ENCODE measurements at regions not wholly inside any gene's neighbourhood (a gene's known extent, or its start where the extent isn't known, plus 50 kb on each side); places are given as distances from the start of the nearest gene placed in this dataset.

- Histone ChIP-seq H3K9ac (ENCODE audit: low read length in 2 of 2) (no peak overlapping the region), H3K4me1 (ENCODE audit: control insufficient read depth, insufficient read depth, low read length) (no peaks in the 10 kb centered on the region), H3K4me3 (ENCODE audit: low read length in 2 of 2) (no peak overlapping the region), H3K27me3 (ENCODE audit: control insufficient read depth in 1 of 2, insufficient read depth in 2 of 2, low read length in 2 of 2) (no peaks in the 10 kb centered on the region), H3K36me3 (ENCODE audit: control insufficient read depth in 2 of 2, insufficient read depth in 2 of 2, low read length in 2 of 2) (no peaks in the 10 kb centered on the region), H3K27ac (ENCODE audit: low read length) (no peak overlapping the region), H3K9me3 (ENCODE audit: control insufficient read depth in 2 of 2, low read length in 2 of 2) (no peaks in the 10 kb centered on the region)
Measured at GRCh38 chr16:58836427-58836826, 102.3 kb upstream of the GOT2 start.

- Histone ChIP-seq H3K36me3 (ENCODE audit: control insufficient read depth in 2 of 2, insufficient read depth in 2 of 2, low read length in 2 of 2) (no peaks in the 10 kb centered on the region), H3K4me1 (ENCODE audit: control insufficient read depth, insufficient read depth, low read length) (no peaks in the 10 kb centered on the region), H3K9ac (ENCODE audit: low read length in 2 of 2) (no peak overlapping the region), H3K27ac (ENCODE audit: low read length) (no peak overlapping the region), H3K9me3 (ENCODE audit: control insufficient read depth in 2 of 2, low read length in 2 of 2) (no peaks in the 10 kb centered on the region), H3K27me3 (ENCODE audit: control insufficient read depth in 1 of 2, insufficient read depth in 2 of 2, low read length in 2 of 2) (no peaks in the 10 kb centered on the region), H3K4me3 (ENCODE audit: low read length in 2 of 2) (no peak overlapping the region)
Measured at GRCh38 chr16:58832386-58832895, 98.3 kb upstream of the GOT2 start.

- Histone ChIP-seq H3K9me3 (ENCODE audit: control insufficient read depth in 2 of 2, low read length in 2 of 2) (no peaks in the 10 kb centered on the region), H3K36me3 (ENCODE audit: control insufficient read depth in 2 of 2, insufficient read depth in 2 of 2, low read length in 2 of 2) (no peaks in the 10 kb centered on the region), H3K27ac (ENCODE audit: low read length) (no peak overlapping the region), H3K4me3 (ENCODE audit: low read length in 2 of 2) (no peak overlapping the region), H3K27me3 (ENCODE audit: control insufficient read depth in 1 of 2, insufficient read depth in 2 of 2, low read length in 2 of 2) (no peaks in the 10 kb centered on the region), H3K4me1 (ENCODE audit: control insufficient read depth, insufficient read depth, low read length) (no peaks in the 10 kb centered on the region), H3K9ac (ENCODE audit: low read length in 2 of 2) (no peak overlapping the region)
Measured at GRCh38 chr16:58831386-58831785, 97.3 kb upstream of the GOT2 start.

GRCh38 chr16:58828901-58829545 is 94.9 kb upstream of the GOT2 start:
- no peaks in the 10 kb centered on the region for H3K27me3 ChIP-seq (ENCODE audit: control insufficient read depth in 1 of 2, insufficient read depth in 2 of 2, low read length in 2 of 2)
- no peak overlapping the region for H3K4me3 ChIP-seq (ENCODE audit: low read length in 2 of 2)
- H3K9me3 ChIP-seq (ENCODE audit: control insufficient read depth in 2 of 2, low read length in 2 of 2) = no peaks in the 10 kb centered on the region
- H3K4me1 ChIP-seq (ENCODE audit: control insufficient read depth, insufficient read depth, low read length) = no peaks in the 10 kb centered on the region
- H3K27ac ChIP-seq (ENCODE audit: low read length) = no peak overlapping the region
- H3K9ac ChIP-seq (ENCODE audit: low read length in 2 of 2) = no peak overlapping the region
- no peaks in the 10 kb centered on the region for H3K36me3 ChIP-seq (ENCODE audit: control insufficient read depth in 2 of 2, insufficient read depth in 2 of 2, low read length in 2 of 2)

- no peaks in the 10 kb centered on the region for H3K27me3 ChIP-seq (ENCODE audit: control insufficient read depth in 1 of 2, insufficient read depth in 2 of 2, low read length in 2 of 2)
- no peaks in the 10 kb centered on the region for H3K9me3 ChIP-seq (ENCODE audit: control insufficient read depth in 2 of 2, low read length in 2 of 2)
- H3K4me3 ChIP-seq (ENCODE audit: low read length in 2 of 2) = no peak overlapping the region
Measured at GRCh38 chr16:58824201-58824600, 90.1 kb upstream of the GOT2 start.

GRCh38 chr16:58821886-58822285 is 87.8 kb upstream of the GOT2 start:
- Histone ChIP-seq H3K27me3 (ENCODE audit: control insufficient read depth in 1 of 2, insufficient read depth in 2 of 2, low read length in 2 of 2) (no peaks in the 10 kb centered on the region), H3K36me3 (ENCODE audit: control insufficient read depth in 2 of 2, insufficient read depth in 2 of 2, low read length in 2 of 2) (no peaks in the 10 kb centered on the region)

More at GRCh38 chr16:58824201-58824600, 90.1 kb upstream of the GOT2 start:
- H3K9ac ChIP-seq (ENCODE audit: low read length in 2 of 2) = no peak overlapping the region
- no peak overlapping the region for H3K27ac ChIP-seq (ENCODE audit: low read length)
- H3K36me3 ChIP-seq (ENCODE audit: control insufficient read depth in 2 of 2, insufficient read depth in 2 of 2, low read length in 2 of 2) = no peaks in the 10 kb centered on the region
- H3K4me1 ChIP-seq (ENCODE audit: control insufficient read depth, insufficient read depth, low read length) = no peaks in the 10 kb centered on the region

GRCh38 chr16:58820411-58820810 is 86.3 kb upstream of the GOT2 start:
- Histone ChIP-seq H3K9me3 (ENCODE audit: control insufficient read depth in 2 of 2, low read length in 2 of 2) (no peaks in the 10 kb centered on the region), H3K4me1 (ENCODE audit: control insufficient read depth, insufficient read depth, low read length) (no peaks in the 10 kb centered on the region), H3K27me3 (ENCODE audit: control insufficient read depth in 1 of 2, insufficient read depth in 2 of 2, low read length in 2 of 2) (no peaks in the 10 kb centered on the region), H3K9ac (ENCODE audit: low read length in 2 of 2) (no peak overlapping the region), H3K27ac (ENCODE audit: low read length) (no peak overlapping the region), H3K36me3 (ENCODE audit: control insufficient read depth in 2 of 2, insufficient read depth in 2 of 2, low read length in 2 of 2) (no peaks in the 10 kb centered on the region), H3K4me3 (ENCODE audit: low read length in 2 of 2) (no peak overlapping the region)

More at GRCh38 chr16:58821886-58822285, 87.8 kb upstream of the GOT2 start:
- Histone ChIP-seq H3K9ac (ENCODE audit: low read length in 2 of 2) (no peak overlapping the region), H3K27ac (ENCODE audit: low read length) (no peak overlapping the region), H3K9me3 (ENCODE audit: control insufficient read depth in 2 of 2, low read length in 2 of 2) (no peaks in the 10 kb centered on the region), H3K4me3 (ENCODE audit: low read length in 2 of 2) (no peak overlapping the region), H3K4me1 (ENCODE audit: control insufficient read depth, insufficient read depth, low read length) (no peaks in the 10 kb centered on the region)

- Histone ChIP-seq H3K27me3 (ENCODE audit: control insufficient read depth in 1 of 2, insufficient read depth in 2 of 2, low read length in 2 of 2) (no peaks in the 10 kb centered on the region), H3K4me3 (ENCODE audit: low read length in 2 of 2) (no peak overlapping the region), H3K9ac (ENCODE audit: low read length in 2 of 2) (no peak overlapping the region), H3K36me3 (ENCODE audit: control insufficient read depth in 2 of 2, insufficient read depth in 2 of 2, low read length in 2 of 2) (no peaks in the 10 kb centered on the region), H3K4me1 (ENCODE audit: control insufficient read depth, insufficient read depth, low read length) (no peaks in the 10 kb centered on the region), H3K27ac (ENCODE audit: low read length) (no peak overlapping the region), H3K9me3 (ENCODE audit: control insufficient read depth in 2 of 2, low read length in 2 of 2) (no peaks in the 10 kb centered on the region)
Measured at GRCh38 chr16:58815181-58815888, 81.2 kb upstream of the GOT2 start.

GRCh38 chr16:58814348-58814801 is 80.3 kb upstream of the GOT2 start:
- Histone ChIP-seq H3K9ac (ENCODE audit: low read length in 2 of 2) (peak overlapping the region; percentile 52 to 62), H3K4me3 (ENCODE audit: low read length in 2 of 2) (peak overlapping the region; percentile 65 to 75), H3K4me1 (ENCODE audit: control insufficient read depth, insufficient read depth, low read length) (no peaks in the 10 kb centered on the region), H3K36me3 (ENCODE audit: control insufficient read depth in 2 of 2, insufficient read depth in 2 of 2, low read length in 2 of 2) (no peaks in the 10 kb centered on the region), H3K27ac (ENCODE audit: low read length) (peak overlapping the region; percentile 37), H3K27me3 (ENCODE audit: control insufficient read depth in 1 of 2, insufficient read depth in 2 of 2, low read length in 2 of 2) (no peaks in the 10 kb centered on the region), H3K9me3 (ENCODE audit: control insufficient read depth in 2 of 2, low read length in 2 of 2) (no peaks in the 10 kb centered on the region)

GRCh38 chr16:58809213-58809612 is 75.1 kb upstream of the GOT2 start:
- H3K27ac ChIP-seq (ENCODE audit: low read length) = no peak overlapping the region
- H3K9ac ChIP-seq (ENCODE audit: low read length in 2 of 2) = no peak overlapping the region
- no peaks in the 10 kb centered on the region for H3K4me1 ChIP-seq (ENCODE audit: control insufficient read depth, insufficient read depth, low read length)
- no peaks in the 10 kb centered on the region for H3K27me3 ChIP-seq (ENCODE audit: control insufficient read depth in 1 of 2, insufficient read depth in 2 of 2, low read length in 2 of 2)
- no peaks in the 10 kb centered on the region for H3K9me3 ChIP-seq (ENCODE audit: control insufficient read depth in 2 of 2, low read length in 2 of 2)
- H3K4me3 ChIP-seq (ENCODE audit: low read length in 2 of 2) = no peak overlapping the region
- no peaks in the 10 kb centered on the region for H3K36me3 ChIP-seq (ENCODE audit: control insufficient read depth in 2 of 2, insufficient read depth in 2 of 2, low read length in 2 of 2)

- Histone ChIP-seq H3K36me3 (ENCODE audit: control insufficient read depth in 2 of 2, insufficient read depth in 2 of 2, low read length in 2 of 2) (no peaks in the 10 kb centered on the region), H3K9ac (ENCODE audit: low read length in 2 of 2) (no peak overlapping the region), H3K9me3 (ENCODE audit: control insufficient read depth in 2 of 2, low read length in 2 of 2) (no peaks in the 10 kb centered on the region), H3K27ac (ENCODE audit: low read length) (no peak overlapping the region), H3K27me3 (ENCODE audit: control insufficient read depth in 1 of 2, insufficient read depth in 2 of 2, low read length in 2 of 2) (no peaks in the 10 kb centered on the region), H3K4me1 (ENCODE audit: control insufficient read depth, insufficient read depth, low read length) (no peaks in the 10 kb centered on the region), H3K4me3 (ENCODE audit: low read length in 2 of 2) (no peak overlapping the region)
Measured at GRCh38 chr16:58807276-58807675, 73.2 kb upstream of the GOT2 start.
